IPS-20b (cell line): ENCODE measurements at regions not wholly inside any gene's neighbourhood (a gene's known extent, or its start where the extent isn't known, plus 50 kb on each side); places are given as distances from the start of the nearest gene placed in this dataset.

Source experiments
- H3K27ac ChIP-seq: one replicate; pipeline ENCODE4 v1.5.1; 2013; ENCODE audit warnings: low read length
- H3K27me3 ChIP-seq: 2 replicates; pipeline ENCODE4 v1.6.1; 2013; ENCODE audit warnings: mild to moderate bottlenecking, low read length, inconsistent platforms; ENCODE audit not compliant: insufficient read depth
- H3K36me3 ChIP-seq: 2 replicates; pipeline ENCODE4 v1.6.1; 2013; ENCODE audit warnings: low read depth, mild to moderate bottlenecking, inconsistent platforms, low read length, moderate library complexity; ENCODE audit not compliant: insufficient read depth
- H3K4me1 ChIP-seq: 2 replicates; pipeline ENCODE4 v1.6.1; 2013; ENCODE audit warnings: mild to moderate bottlenecking, control low read depth, inconsistent platforms, low read length, moderate library complexity; ENCODE audit not compliant: insufficient read depth
- H3K4me3 ChIP-seq: 2 replicates; pipeline ENCODE4 v1.5.1; 2013; ENCODE audit warnings: mild to moderate bottlenecking, low read length, inconsistent platforms
- H3K9ac ChIP-seq: 2 replicates; pipeline ENCODE4 v1.6.1; 2013; ENCODE audit warnings: low read depth, mild to moderate bottlenecking, inconsistent platforms, low read length, moderate library complexity
- H3K9me3 ChIP-seq: 2 replicates; pipeline ENCODE4 v1.6.1; 2013; ENCODE audit warnings: mild to moderate bottlenecking, low read depth, low read length, inconsistent platforms; ENCODE audit not compliant: insufficient read depth

GRCh38 chr12:13478650-13479181, 282.2 kb downstream of the EMP1 start:
- H3K9me3 ChIP-seq: no peaks in the 10 kb centered on the region
- no peaks in the 10 kb centered on the region for H3K27me3 ChIP-seq
- no peak overlapping the region for H3K9ac ChIP-seq
- H3K4me1 ChIP-seq: no peaks in the 10 kb centered on the region
- H3K4me3 ChIP-seq: no peak overlapping the region
- no peak overlapping the region for H3K27ac ChIP-seq
- H3K36me3 ChIP-seq: no peaks in the 10 kb centered on the region

- no peaks in the 10 kb centered on the region for H3K4me1 ChIP-seq
- H3K36me3 ChIP-seq: no peaks in the 10 kb centered on the region
- no peak overlapping the region for H3K9ac ChIP-seq
- no peak overlapping the region for H3K27ac ChIP-seq
- H3K4me3 ChIP-seq: no peak overlapping the region
- H3K27me3 ChIP-seq: no peaks in the 10 kb centered on the region
- no peaks in the 10 kb centered on the region for H3K9me3 ChIP-seq
Measured at GRCh38 chr12:13474381-13474780, 277.9 kb downstream of the EMP1 start.

- no peak overlapping the region for H3K4me3 ChIP-seq
Measured at GRCh38 chr12:13472690-13473089, 276.2 kb downstream of the EMP1 start.

GRCh38 chr12:13471471-13471870, 274.9 kb downstream of the EMP1 start:
- no peak overlapping the region for H3K27ac ChIP-seq

More at GRCh38 chr12:13472690-13473089, 276.2 kb downstream of the EMP1 start:
- no peaks in the 10 kb centered on the region for H3K27me3 ChIP-seq
- no peaks in the 10 kb centered on the region for H3K36me3 ChIP-seq
- no peak overlapping the region for H3K27ac ChIP-seq
- H3K4me1 ChIP-seq: no peaks in the 10 kb centered on the region
- no peak overlapping the region for H3K9ac ChIP-seq
- H3K9me3 ChIP-seq: no peaks in the 10 kb centered on the region

GRCh38 chr12:13465635-13466034, 269.1 kb downstream of the EMP1 start:
- Histone ChIP-seq H3K27me3 (no peaks in the 10 kb centered on the region), H3K36me3 (no peaks in the 10 kb centered on the region), H3K4me3 (no peak overlapping the region), H3K4me1 (no peaks in the 10 kb centered on the region), H3K9ac (no peak overlapping the region), H3K27ac (no peak overlapping the region), H3K9me3 (no peaks in the 10 kb centered on the region)

More at GRCh38 chr12:13471471-13471870, 274.9 kb downstream of the EMP1 start:
- Histone ChIP-seq H3K9me3 (no peaks in the 10 kb centered on the region), H3K36me3 (no peaks in the 10 kb centered on the region), H3K9ac (no peak overlapping the region), H3K4me3 (no peak overlapping the region), H3K27me3 (no peaks in the 10 kb centered on the region), H3K4me1 (no peaks in the 10 kb centered on the region)

- no peaks in the 10 kb centered on the region for H3K27me3 ChIP-seq
Measured at GRCh38 chr12:13463189-13463588, 266.7 kb downstream of the EMP1 start.

GRCh38 chr12:13462450-13462849, 265.9 kb downstream of the EMP1 start:
- Histone ChIP-seq H3K27me3 (no peaks in the 10 kb centered on the region), H3K36me3 (no peaks in the 10 kb centered on the region), H3K9ac (no peak overlapping the region), H3K4me1 (no peaks in the 10 kb centered on the region), H3K9me3 (no peaks in the 10 kb centered on the region), H3K4me3 (no peak overlapping the region), H3K27ac (no peak overlapping the region)

More at GRCh38 chr12:13463189-13463588, 266.7 kb downstream of the EMP1 start:
- Histone ChIP-seq H3K9ac (no peak overlapping the region), H3K9me3 (no peaks in the 10 kb centered on the region), H3K4me1 (no peaks in the 10 kb centered on the region), H3K36me3 (no peaks in the 10 kb centered on the region), H3K27ac (no peak overlapping the region), H3K4me3 (no peak overlapping the region)

- H3K27ac ChIP-seq: no peak overlapping the region
- no peaks in the 10 kb centered on the region for H3K9me3 ChIP-seq
- H3K9ac ChIP-seq: no peak overlapping the region
- H3K27me3 ChIP-seq: no peaks in the 10 kb centered on the region
- no peak overlapping the region for H3K4me3 ChIP-seq
- H3K4me1 ChIP-seq: no peaks in the 10 kb centered on the region
- H3K36me3 ChIP-seq: no peaks in the 10 kb centered on the region
Measured at GRCh38 chr12:13455778-13456144, 259.2 kb downstream of the EMP1 start.

- Histone ChIP-seq H3K4me1 (no peaks in the 10 kb centered on the region), H3K27ac (no peak overlapping the region), H3K36me3 (no peaks in the 10 kb centered on the region), H3K4me3 (no peak overlapping the region), H3K9ac (no peak overlapping the region), H3K9me3 (no peaks in the 10 kb centered on the region), H3K27me3 (no peaks in the 10 kb centered on the region)
Measured at GRCh38 chr12:13454991-13455777, 258.7 kb downstream of the EMP1 start.

GRCh38 chr12:13452955-13453570, 256.5 kb downstream of the EMP1 start:
- Histone ChIP-seq H3K4me3 (no peak overlapping the region), H3K36me3 (no peaks in the 10 kb centered on the region), H3K4me1 (no peaks in the 10 kb centered on the region), H3K27ac (no peak overlapping the region), H3K9me3 (no peaks in the 10 kb centered on the region), H3K27me3 (no peaks in the 10 kb centered on the region), H3K9ac (no peak overlapping the region)

GRCh38 chr12:13451776-13452175, 255.2 kb downstream of the EMP1 start:
- no peaks in the 10 kb centered on the region for H3K27me3 ChIP-seq
- no peak overlapping the region for H3K4me3 ChIP-seq
- H3K36me3 ChIP-seq: no peaks in the 10 kb centered on the region
- H3K9ac ChIP-seq: no peak overlapping the region
- H3K27ac ChIP-seq: no peak overlapping the region
- H3K9me3 ChIP-seq: no peaks in the 10 kb centered on the region
- H3K4me1 ChIP-seq: no peaks in the 10 kb centered on the region
